ENCODE measurements at regions not wholly inside any gene's neighbourhood (a gene's known extent, or its start where the extent isn't known, plus 50 kb on each side); places are given as distances from the start of the nearest gene placed in this dataset.

- no peak for TF ChIP-seq CTCF (IDR thresholded peaks at IDR 0.05)
- TF ChIP-seq POLR2A (IDR thresholded peaks at IDR 0.05) = no peak
- no peak for TF ChIP-seq POLR2AphosphoS5 (IDR thresholded peaks at IDR 0.05; ENCODE audit: insufficient read depth in 1 of 2, low read depth in 1 of 2)
These were observed 114.8 kb upstream of the C16orf82 start for GRCh38 chr16:26951950-26952349.

Data from vagina (tissue), 2 donors.